ENCODE measurements at regions not wholly inside any gene's neighbourhood (a gene's known extent, or its start where the extent isn't known, plus 50 kb on each side); places are given as distances from the start of the nearest gene placed in this dataset.

DNA sequence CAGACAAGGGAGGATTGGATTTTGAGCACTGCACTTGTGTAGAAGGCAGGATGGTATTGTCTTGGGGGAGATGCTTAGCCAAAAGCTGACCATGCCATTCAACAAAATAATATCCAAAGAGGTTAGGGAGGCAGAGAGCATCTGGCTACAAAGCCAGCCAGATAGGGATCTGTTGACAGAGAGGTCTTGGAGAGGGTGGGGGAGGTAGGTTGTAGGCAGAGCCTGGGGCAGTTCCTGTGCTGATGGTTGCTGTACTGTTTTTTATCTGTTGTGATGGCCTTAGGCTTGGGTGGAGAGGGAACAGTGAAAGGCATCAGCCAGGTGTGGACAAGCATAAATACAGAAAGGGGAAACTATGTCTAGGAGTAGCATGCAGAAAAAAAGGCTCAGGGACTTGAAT lies 100.9 kb downstream of the AQP4 start:
- TF ChIP-seq, protein P1, sequence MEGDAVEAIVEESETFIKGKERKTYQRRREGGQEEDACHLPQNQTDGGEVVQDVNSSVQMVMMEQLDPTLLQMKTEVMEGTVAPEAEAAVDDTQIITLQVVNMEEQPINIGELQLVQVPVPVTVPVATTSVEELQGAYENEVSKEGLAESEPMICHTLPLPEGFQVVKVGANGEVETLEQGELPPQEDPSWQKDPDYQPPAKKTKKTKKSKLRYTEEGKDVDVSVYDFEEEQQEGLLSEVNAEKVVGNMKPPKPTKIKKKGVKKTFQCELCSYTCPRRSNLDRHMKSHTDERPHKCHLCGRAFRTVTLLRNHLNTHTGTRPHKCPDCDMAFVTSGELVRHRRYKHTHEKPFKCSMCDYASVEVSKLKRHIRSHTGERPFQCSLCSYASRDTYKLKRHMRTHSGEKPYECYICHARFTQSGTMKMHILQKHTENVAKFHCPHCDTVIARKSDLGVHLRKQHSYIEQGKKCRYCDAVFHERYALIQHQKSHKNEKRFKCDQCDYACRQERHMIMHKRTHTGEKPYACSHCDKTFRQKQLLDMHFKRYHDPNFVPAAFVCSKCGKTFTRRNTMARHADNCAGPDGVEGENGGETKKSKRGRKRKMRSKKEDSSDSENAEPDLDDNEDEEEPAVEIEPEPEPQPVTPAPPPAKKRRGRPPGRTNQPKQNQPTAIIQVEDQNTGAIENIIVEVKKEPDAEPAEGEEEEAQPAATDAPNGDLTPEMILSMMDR (IDR thresholded peaks at IDR 0.05), result no peak
- Histone ChIP-seq H2AFZ (ENCODE audit: insufficient read depth, low read depth, low read length, poor library complexity, severe bottlenecking) (no peak overlapping the region), H3K9ac (ENCODE audit: insufficient read depth, low read length, poor library complexity, severe bottlenecking) (no peak overlapping the region), H3K4me3 (replicated peaks in 1 of 3; ENCODE audit: low read depth in 2 of 3, low read length in 3 of 3) (no peak overlapping the region), H3K27me3 (ENCODE audit: control insufficient read depth in 2 of 2, insufficient read depth in 2 of 2, low read length in 2 of 2) (no peaks in the 10 kb centered on the region), H3K36me3 (replicated peaks in 1 of 2; ENCODE audit: control insufficient read depth in 1 of 2, insufficient read depth in 2 of 2, low read length in 2 of 2) (no peaks in the 10 kb centered on the region), H3K79me2 (ENCODE audit: insufficient read depth, low read length) (no peaks in the 10 kb centered on the region), H4K20me1 (ENCODE audit: insufficient read depth, low read length) (no peaks in the 10 kb centered on the region), H3K4me2 (replicated peaks; ENCODE audit: extremely low read depth, low read length, poor library complexity, severe bottlenecking) (no peak overlapping the region), H3K27ac (ENCODE audit: low read depth in 1 of 2, low read length in 2 of 2) (no peak overlapping the region), H3K9me3 (replicated peaks in 1 of 2; ENCODE audit: control insufficient read depth in 1 of 2, insufficient read depth in 1 of 2, low read length in 2 of 2) (peaks cover 4 to 8% of the 10 kb centered on the region in 2 donors), H3K4me1 (ENCODE audit: control insufficient read depth in 1 of 2, insufficient read depth in 2 of 2, low read length in 2 of 2) (peaks cover 9% of the 10 kb centered on the region in 2 donors)
- DNase-seq, result no peak
- Mint-ChIP-seq H3K36me3 (no peaks in the 10 kb centered on the region), H3K4me1 (peaks cover 9% of the 10 kb centered on the region), H3K27ac (no peak overlapping the region), H3K9me3 (peaks cover 2 to 12% (median 8%) of the 10 kb centered on the region in 7 donors), H3K4me3 (no peak overlapping the region), H3K27me3 (ENCODE audit: low read depth in 3 of 3) (peaks cover 2 to 5% (median 2%) of the 10 kb centered on the region in 3 donors)
- intact Hi-C loops (cut with micrococcal nuclease), result loop anchor here in 1 of 2 donors (10.0 kb wide), 1 partner anchor 120 kb away; no protein-coding TSS in a partner anchor

DNA sequence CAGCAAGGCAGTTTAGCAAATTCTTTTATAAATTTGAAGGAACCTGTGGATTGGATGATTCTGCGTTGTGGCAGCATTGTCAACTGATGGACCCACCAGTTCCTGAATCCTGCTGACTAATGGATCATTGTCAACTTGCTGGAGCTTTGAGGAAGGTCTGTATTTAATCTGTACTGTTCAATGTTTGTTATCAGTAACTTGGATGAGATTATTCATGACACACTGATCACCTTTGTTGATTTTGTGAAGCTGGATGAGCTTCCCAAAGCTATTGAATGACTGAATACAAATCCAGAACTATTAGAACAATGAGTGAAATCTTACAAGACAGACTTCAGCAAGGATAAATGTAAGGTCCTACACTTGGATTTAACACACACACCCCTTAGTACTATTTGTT lies 101.3 kb downstream of the AQP4 start:
- no peak overlapping the region for H3K4me3 Mint-ChIP-seq
- no peak overlapping the region for H3K9ac ChIP-seq (ENCODE audit: insufficient read depth, low read length, poor library complexity, severe bottlenecking)
- H3K9me3 Mint-ChIP-seq, result peaks cover 2 to 12% (median 8%) of the 10 kb centered on the region in 7 donors
- H3K27me3 Mint-ChIP-seq (ENCODE audit: low read depth in 3 of 3), result peaks cover 2 to 5% (median 2%) of the 10 kb centered on the region in 3 donors
- H3K27me3 ChIP-seq (ENCODE audit: control insufficient read depth in 2 of 2, insufficient read depth in 2 of 2, low read length in 2 of 2), result no peaks in the 10 kb centered on the region
- intact Hi-C loops (cut with micrococcal nuclease), result loop anchor here in 1 of 2 donors (10.0 kb wide), 1 partner anchor 119 kb away; no protein-coding TSS in a partner anchor
- no peak overlapping the region for H2AFZ ChIP-seq (ENCODE audit: insufficient read depth, low read depth, low read length, poor library complexity, severe bottlenecking)
- no peaks in the 10 kb centered on the region for H3K79me2 ChIP-seq (ENCODE audit: insufficient read depth, low read length)
- H3K27ac ChIP-seq (ENCODE audit: low read depth in 1 of 2, low read length in 2 of 2), result no peak overlapping the region
- H4K20me1 ChIP-seq (ENCODE audit: insufficient read depth, low read length), result no peaks in the 10 kb centered on the region
- H3K36me3 Mint-ChIP-seq, result no peaks in the 10 kb centered on the region
- peaks cover 4 to 8% of the 10 kb centered on the region in 2 donors for H3K9me3 ChIP-seq (replicated peaks in 1 of 2; ENCODE audit: control insufficient read depth in 1 of 2, insufficient read depth in 1 of 2, low read length in 2 of 2)
- TF ChIP-seq, protein P1 (IDR thresholded peaks at IDR 0.05), result no peak
- no peak overlapping the region for H3K4me2 ChIP-seq (replicated peaks; ENCODE audit: extremely low read depth, low read length, poor library complexity, severe bottlenecking)
- no peak overlapping the region for H3K27ac Mint-ChIP-seq
- H3K4me1 Mint-ChIP-seq, result peaks cover 12% of the 10 kb centered on the region
- H3K4me1 ChIP-seq (ENCODE audit: control insufficient read depth in 1 of 2, insufficient read depth in 2 of 2, low read length in 2 of 2), result peaks cover 9% of the 10 kb centered on the region in 2 donors
- no peak for DNase-seq
- no peaks in the 10 kb centered on the region for H3K36me3 ChIP-seq (replicated peaks in 1 of 2; ENCODE audit: control insufficient read depth in 1 of 2, insufficient read depth in 2 of 2, low read length in 2 of 2)
- no peak overlapping the region for H3K4me3 ChIP-seq (replicated peaks in 1 of 3; ENCODE audit: low read depth in 2 of 3, low read length in 3 of 3)
- WGBS (ENCODE audit: insufficient coverage), result 90% methylated on average over 1 of the region's 1 CpG

Measured in CD14-positive monocyte (primary cell).